Left ventricle myocardium inferior (tissue), 1 donor: ENCODE measurements at regions not wholly inside any gene's neighbourhood (a gene's known extent, or its start where the extent isn't known, plus 50 kb on each side); places are given as distances from the start of the nearest gene placed in this dataset.

Source experiments
- DNase-seq: peaks from one replicate; pipeline ENCODE4 v3.0.0-alpha.2; 2020
- H3K27ac ChIP-seq: fragments of 200-600 bp; replicated peaks from 2 replicates; pipeline ENCODE4 v1.8.0; 2021
- H3K27me3 ChIP-seq: fragments of 200-600 bp; 2 replicates; pipeline ENCODE4 v1.8.0; 2021; ENCODE audit warnings: low read depth
- H3K36me3 ChIP-seq: fragments of 200-600 bp; 2 replicates; pipeline ENCODE4 v1.8.0; 2021
- H3K4me1 ChIP-seq: fragments of 200-600 bp; 2 replicates; pipeline ENCODE4 v1.8.0; 2021
- H3K4me3 ChIP-seq: fragments of 200-600 bp; 2 replicates; pipeline ENCODE4 v1.8.0; 2021; ENCODE audit warnings: mild to moderate bottlenecking, moderate library complexity
- H3K9me3 ChIP-seq: fragments of 200-600 bp; replicated peaks from 2 replicates; pipeline ENCODE4 v1.8.0; 2021
- CTCF ChIP-seq: fragments of 200-600 bp; IDR thresholded peaks from 2 replicates; pipeline ENCODE4 v1.8.0; 2021; ENCODE audit warnings: antibody characterized with exemption, mild to moderate bottlenecking, borderline replicate concordance
- intact Hi-C: fragments of 100-400 bp; cut with micrococcal nuclease; formaldehyde crosslinking; loops from one replicate; pipeline ENCODE4 v1.11.0; 2022
- donor health status: DM: no; HTN: yes; CAD: no; lungs with severe emphysema.

DNA sequence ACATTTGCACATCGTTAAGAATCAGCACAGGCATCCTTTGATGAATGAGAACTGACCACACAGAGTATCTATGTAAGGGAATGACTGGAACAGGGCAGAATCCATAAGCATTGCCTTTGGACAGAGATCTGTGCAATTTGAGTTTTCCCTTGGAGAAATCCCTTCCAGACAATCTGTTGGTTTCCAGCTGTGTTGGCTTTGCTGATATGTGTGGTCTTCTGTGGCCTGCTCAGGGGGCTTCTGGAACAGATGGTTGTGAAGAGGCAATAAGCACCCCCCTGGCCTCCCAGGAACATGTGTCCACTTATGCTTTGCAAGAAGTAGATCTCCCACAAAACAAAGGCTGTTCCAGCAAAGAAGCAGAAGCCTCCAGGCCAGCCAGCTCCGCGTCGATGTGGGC is 111.4 kb upstream of the TMEM132C start:
- TF ChIP-seq CTCF, result no peak
- Histone ChIP-seq H3K9me3 (no peaks in the 10 kb centered on the region), H3K4me3 (no peak overlapping the region), H3K27ac (no peak overlapping the region), H3K27me3 (peaks cover 8% of the 10 kb centered on the region), H3K4me1 (no peaks in the 10 kb centered on the region), H3K36me3 (no peaks in the 10 kb centered on the region)
- intact Hi-C loops, result no loop called here
- DNase-seq, result no peak

GRCh38 chr12:128163086-128163485 is 103.9 kb upstream of the TMEM132C start:
- no peaks in the 10 kb centered on the region for H3K36me3 ChIP-seq
- intact Hi-C loops, result no loop called here
- DNase-seq, result no peak
- H3K27ac ChIP-seq, result no peak overlapping the region
- H3K9me3 ChIP-seq, result no peaks in the 10 kb centered on the region
- no peak overlapping the region for H3K4me3 ChIP-seq
- no peaks in the 10 kb centered on the region for H3K4me1 ChIP-seq
- peaks cover 3% of the 10 kb centered on the region for H3K27me3 ChIP-seq
- no peak for TF ChIP-seq CTCF

GRCh38 chr12:128164533-128164932 is 102.4 kb upstream of the TMEM132C start:
- Histone ChIP-seq H3K27ac (no peak overlapping the region), H3K4me1 (no peaks in the 10 kb centered on the region), H3K36me3 (no peaks in the 10 kb centered on the region), H3K9me3 (no peaks in the 10 kb centered on the region), H3K27me3 (peaks cover 16% of the 10 kb centered on the region), H3K4me3 (no peak overlapping the region)
- no peak for TF ChIP-seq CTCF
- intact Hi-C loops, result no loop called here
- no peak for DNase-seq

DNA sequence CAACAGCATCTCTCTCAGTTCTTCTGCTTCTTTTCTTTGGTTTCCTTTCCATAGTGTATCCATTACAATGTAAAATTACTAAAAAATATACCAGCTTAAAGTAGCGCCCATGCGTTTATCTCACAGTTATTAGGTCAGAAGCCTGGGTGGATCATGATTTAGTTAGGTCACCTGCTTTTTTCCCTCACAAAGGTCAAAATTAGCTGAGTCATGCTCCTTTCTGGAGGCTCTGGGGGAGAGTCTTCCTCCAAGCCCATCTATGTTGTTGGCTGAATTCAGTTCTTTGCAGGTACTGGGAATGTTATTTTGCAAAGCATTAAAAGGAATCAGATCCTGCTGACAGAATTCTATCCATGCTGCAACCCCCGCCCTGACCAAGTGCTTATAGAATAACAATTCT is 101.6 kb upstream of the TMEM132C start:
- Histone ChIP-seq H3K36me3 (no peaks in the 10 kb centered on the region), H3K27ac (no peak overlapping the region), H3K4me1 (no peaks in the 10 kb centered on the region), H3K27me3 (peaks cover 16% of the 10 kb centered on the region), H3K4me3 (no peak overlapping the region), H3K9me3 (no peaks in the 10 kb centered on the region)
- intact Hi-C loops, result no loop called here
- DNase-seq, result no peak
- TF ChIP-seq CTCF, result no peak

- no peak for TF ChIP-seq CTCF
- H3K27ac ChIP-seq, result no peak overlapping the region
- intact Hi-C loops, result no loop called here
- peaks cover 16% of the 10 kb centered on the region for H3K27me3 ChIP-seq
- DNase-seq, result no peak
- H3K36me3 ChIP-seq, result no peaks in the 10 kb centered on the region
- no peaks in the 10 kb centered on the region for H3K4me1 ChIP-seq
- no peak overlapping the region for H3K4me3 ChIP-seq
- no peaks in the 10 kb centered on the region for H3K9me3 ChIP-seq
Observed at GRCh38 chr12:128168273-128168672, 98.7 kb upstream of the TMEM132C start.

GRCh38 chr12:128170181-128170580 is 96.8 kb upstream of the TMEM132C start:
- Histone ChIP-seq H3K4me1 (no peaks in the 10 kb centered on the region), H3K36me3 (no peaks in the 10 kb centered on the region), H3K9me3 (no peaks in the 10 kb centered on the region), H3K27ac (no peak overlapping the region), H3K4me3 (no peak overlapping the region), H3K27me3 (peaks cover 16% of the 10 kb centered on the region)
- TF ChIP-seq CTCF, result no peak
- no peak for DNase-seq
- intact Hi-C loops, result no loop called here
